ENCODE measurements at regions not wholly inside any gene's neighbourhood (a gene's known extent, or its start where the extent isn't known, plus 50 kb on each side); places are given as distances from the start of the nearest gene placed in this dataset.

- Mint-ChIP-seq H3K27me3 (ENCODE audit: unreplicated experiment) (peaks cover 9% of the 10 kb centered on the region), H3K4me3 (ENCODE audit: unreplicated experiment) (no peak overlapping the region), H3K4me1 (ENCODE audit: unreplicated experiment) (no peaks in the 10 kb centered on the region), H3K9me3 (ENCODE audit: unreplicated experiment) (no peaks in the 10 kb centered on the region), H3K27ac (ENCODE audit: unreplicated experiment) (no peak overlapping the region), H3K36me3 (ENCODE audit: low read depth, unreplicated experiment) (no peaks in the 10 kb centered on the region)
- no peak for TF ChIP-seq CTCF (IDR thresholded peaks at IDR 0.05; ENCODE audit: unreplicated experiment)
- DNase-seq (ENCODE audit: low spot score), result no peak
Observed at GRCh38 chr14:95387826-95388445, 68.2 kb upstream of the CLMN start.

GRCh38 chr14:95386536-95387095 lies 66.9 kb upstream of the CLMN start:
- H3K4me3 Mint-ChIP-seq (ENCODE audit: unreplicated experiment), result no peak overlapping the region
- no peaks in the 10 kb centered on the region for H3K4me1 Mint-ChIP-seq (ENCODE audit: unreplicated experiment)
- no peaks in the 10 kb centered on the region for H3K9me3 Mint-ChIP-seq (ENCODE audit: unreplicated experiment)
- no peak overlapping the region for H3K27ac Mint-ChIP-seq (ENCODE audit: unreplicated experiment)
- no peak for DNase-seq (ENCODE audit: low spot score)
- H3K27me3 Mint-ChIP-seq (ENCODE audit: unreplicated experiment), result peaks cover 7% of the 10 kb centered on the region
- TF ChIP-seq CTCF (IDR thresholded peaks at IDR 0.05; ENCODE audit: unreplicated experiment), result no peak
- no peaks in the 10 kb centered on the region for H3K36me3 Mint-ChIP-seq (ENCODE audit: low read depth, unreplicated experiment)

GRCh38 chr14:95385701-95386100 lies 66.0 kb upstream of the CLMN start:
- no peak overlapping the region for H3K4me3 Mint-ChIP-seq (ENCODE audit: unreplicated experiment)
- DNase-seq (ENCODE audit: low spot score), result no peak
- no peaks in the 10 kb centered on the region for H3K4me1 Mint-ChIP-seq (ENCODE audit: unreplicated experiment)
- no peaks in the 10 kb centered on the region for H3K9me3 Mint-ChIP-seq (ENCODE audit: unreplicated experiment)
- no peak overlapping the region for H3K27ac Mint-ChIP-seq (ENCODE audit: unreplicated experiment)
- TF ChIP-seq CTCF (IDR thresholded peaks at IDR 0.05; ENCODE audit: unreplicated experiment), result no peak
- H3K27me3 Mint-ChIP-seq (ENCODE audit: unreplicated experiment), result peaks cover 7% of the 10 kb centered on the region
- no peaks in the 10 kb centered on the region for H3K36me3 Mint-ChIP-seq (ENCODE audit: low read depth, unreplicated experiment)

- H3K27me3 Mint-ChIP-seq (ENCODE audit: unreplicated experiment), result peaks cover 7% of the 10 kb centered on the region
- H3K27ac Mint-ChIP-seq (ENCODE audit: unreplicated experiment), result no peak overlapping the region
- no peak for TF ChIP-seq CTCF (IDR thresholded peaks at IDR 0.05; ENCODE audit: unreplicated experiment)
- no peak overlapping the region for H3K4me3 Mint-ChIP-seq (ENCODE audit: unreplicated experiment)
- peaks cover 6% of the 10 kb centered on the region for H3K9me3 Mint-ChIP-seq (ENCODE audit: unreplicated experiment)
- H3K4me1 Mint-ChIP-seq (ENCODE audit: unreplicated experiment), result no peaks in the 10 kb centered on the region
- H3K36me3 Mint-ChIP-seq (ENCODE audit: low read depth, unreplicated experiment), result no peaks in the 10 kb centered on the region
- no peak for DNase-seq (ENCODE audit: low spot score)
Observed at GRCh38 chr14:95382747-95383146, 63.0 kb upstream of the CLMN start.

- no peak for DNase-seq (ENCODE audit: low spot score)
- peaks cover 6% of the 10 kb centered on the region for H3K9me3 Mint-ChIP-seq (ENCODE audit: unreplicated experiment)
- H3K27ac Mint-ChIP-seq (ENCODE audit: unreplicated experiment), result no peak overlapping the region
- no peak for TF ChIP-seq CTCF (IDR thresholded peaks at IDR 0.05; ENCODE audit: unreplicated experiment)
- H3K4me3 Mint-ChIP-seq (ENCODE audit: unreplicated experiment), result no peak overlapping the region
- H3K36me3 Mint-ChIP-seq (ENCODE audit: low read depth, unreplicated experiment), result no peaks in the 10 kb centered on the region
- no peaks in the 10 kb centered on the region for H3K4me1 Mint-ChIP-seq (ENCODE audit: unreplicated experiment)
- H3K27me3 Mint-ChIP-seq (ENCODE audit: unreplicated experiment), result peaks cover 7% of the 10 kb centered on the region
Observed at GRCh38 chr14:95381726-95382125, 62.0 kb upstream of the CLMN start.

Data from endothelial cell (in vitro differentiated cells).